NT2/D1 (cell line): ENCODE measurements at regions not wholly inside any gene's neighbourhood (a gene's known extent, or its start where the extent isn't known, plus 50 kb on each side); places are given as distances from the start of the nearest gene placed in this dataset.
A peak's percentile ranks its signal among the peaks of the same experiment; 100 is the strongest.

ENCODE experiments used
- DNase-seq: peaks from one replicate; pipeline ENCODE4 v3.0.0-alpha.2; 2011; ENCODE audit warnings: low read depth, low spot score
- H3K27me3 ChIP-seq: 2 replicates; pipeline ENCODE4 v1.6.0; 2011; ENCODE audit warnings: mild to moderate bottlenecking; ENCODE audit not compliant: insufficient read length, insufficient read depth
- H3K36me3 ChIP-seq: 2 replicates; pipeline ENCODE4 v1.6.1; 2011; ENCODE audit warnings: mild to moderate bottlenecking, low read length, mixed read lengths; ENCODE audit not compliant: insufficient read depth, insufficient read length
- H3K4me1 ChIP-seq: 2 replicates; pipeline ENCODE4 v1.5.1; 2011; ENCODE audit not compliant: insufficient read depth, insufficient read length
- H3K4me3 ChIP-seq: 2 replicates; pipeline ENCODE4 v1.5.1; 2011; ENCODE audit warnings: low read depth; ENCODE audit not compliant: insufficient read length
- H3K9ac ChIP-seq: 2 replicates; pipeline ENCODE4 v1.6.0; 2011; ENCODE audit warnings: low read depth; ENCODE audit not compliant: insufficient read length
- H3K9me3 ChIP-seq: 2 replicates; pipeline ENCODE4 v1.5.1; 2011; ENCODE audit warnings: mild to moderate bottlenecking, low read length; ENCODE audit not compliant: insufficient read depth
- SUZ12 ChIP-seq: IDR thresholded peaks from 2 replicates; pipeline ENCODE4 v1.6.1; 2011; ENCODE audit not compliant: insufficient read length, insufficient read depth; ENCODE audit errors: extremely low read depth
- YY1 ChIP-seq: IDR thresholded peaks from 2 replicates; pipeline ENCODE4 v1.6.1; 2011; ENCODE audit not compliant: insufficient read length, insufficient read depth
- ZNF274 ChIP-seq: IDR thresholded peaks from 2 replicates; pipeline ENCODE4 v1.6.1; 2011; ENCODE audit warnings: mild to moderate bottlenecking, low read depth, low read length

DNA sequence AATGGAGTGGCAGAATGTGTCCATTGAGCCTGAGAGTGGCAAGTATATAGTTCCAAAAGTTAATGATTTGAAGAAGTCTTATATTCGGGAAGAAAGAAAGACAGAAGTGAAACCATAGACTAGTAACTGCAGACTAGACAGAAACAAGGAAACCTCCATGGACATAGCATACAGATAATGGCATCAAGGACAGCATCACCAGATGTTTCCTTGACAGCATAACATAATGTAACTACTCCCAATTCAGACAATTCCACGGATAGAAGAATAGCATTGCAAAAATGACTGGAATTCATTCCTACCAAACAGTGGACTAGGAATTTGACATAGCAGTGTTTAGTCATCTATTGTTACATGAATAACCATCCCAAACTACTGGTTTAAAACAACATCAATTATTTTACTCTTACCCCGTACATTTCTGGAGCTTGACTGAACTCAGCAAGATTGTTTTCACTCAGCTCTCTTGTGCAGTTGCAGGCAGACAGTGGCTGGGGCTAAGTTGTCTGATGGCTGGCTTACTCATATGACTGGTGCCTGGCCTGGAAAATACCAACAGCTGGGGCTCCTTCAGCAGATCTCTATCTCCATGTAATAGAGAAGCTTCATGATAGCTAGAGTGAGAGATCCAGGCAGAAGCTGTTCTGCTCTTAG is 109.7 kb upstream of the GADL1 start:
- no peak for TF ChIP-seq SUZ12
- no peak for TF ChIP-seq YY1
- no peak for TF ChIP-seq ZNF274
- no peak for DNase-seq

GRCh38 chr3:31008994-31009393 is 114.5 kb upstream of the GADL1 start:
- H3K27me3 ChIP-seq = peaks cover 60% of the 10 kb centered on the region
- no peak for TF ChIP-seq SUZ12
- no peak for TF ChIP-seq YY1
- TF ChIP-seq ZNF274 = no peak
- no peak overlapping the region for H3K9ac ChIP-seq
- H3K9me3 ChIP-seq = peaks cover 36% of the 10 kb centered on the region
- DNase-seq = no peak
- H3K36me3 ChIP-seq = no peaks in the 10 kb centered on the region
- H3K4me3 ChIP-seq = no peak overlapping the region
- no peaks in the 10 kb centered on the region for H3K4me1 ChIP-seq

More for the DNA sequence above, 109.7 kb upstream of the GADL1 start:
- no peak overlapping the region for H3K9ac ChIP-seq
- H3K27me3 ChIP-seq = peaks cover 29% of the 10 kb centered on the region
- H3K36me3 ChIP-seq = no peaks in the 10 kb centered on the region
- peaks cover 26% of the 10 kb centered on the region for H3K9me3 ChIP-seq
- H3K4me3 ChIP-seq = no peak overlapping the region
- no peaks in the 10 kb centered on the region for H3K4me1 ChIP-seq

DNA sequence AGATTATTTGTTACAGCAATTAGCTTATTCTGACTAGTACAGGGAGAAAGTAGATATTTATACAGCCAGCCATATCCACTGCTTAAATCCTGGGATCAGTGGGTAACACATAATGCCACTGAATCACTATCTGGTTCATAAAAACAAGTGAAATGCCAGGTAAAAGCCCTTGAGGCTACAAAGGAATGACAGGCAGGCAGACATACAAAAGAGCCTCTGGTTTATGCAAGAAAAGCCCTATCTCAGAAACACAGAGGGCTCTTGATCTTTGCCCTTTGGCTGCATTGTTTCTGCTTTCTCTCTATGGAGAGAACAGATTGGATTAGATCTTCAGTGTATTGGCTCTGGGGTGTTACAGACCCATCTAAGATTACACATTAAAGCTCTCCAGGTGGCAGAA is 115.4 kb upstream of the GADL1 start:
- no peaks in the 10 kb centered on the region for H3K4me1 ChIP-seq
- H3K9me3 ChIP-seq = peaks cover 27% of the 10 kb centered on the region
- no peak overlapping the region for H3K4me3 ChIP-seq
- TF ChIP-seq ZNF274 = no peak
- TF ChIP-seq SUZ12 = no peak
- TF ChIP-seq YY1 = no peak
- H3K36me3 ChIP-seq = no peaks in the 10 kb centered on the region
- peaks cover 69% of the 10 kb centered on the region for H3K27me3 ChIP-seq
- no peak overlapping the region for H3K9ac ChIP-seq
- DNase-seq = peak; percentile 68

DNA sequence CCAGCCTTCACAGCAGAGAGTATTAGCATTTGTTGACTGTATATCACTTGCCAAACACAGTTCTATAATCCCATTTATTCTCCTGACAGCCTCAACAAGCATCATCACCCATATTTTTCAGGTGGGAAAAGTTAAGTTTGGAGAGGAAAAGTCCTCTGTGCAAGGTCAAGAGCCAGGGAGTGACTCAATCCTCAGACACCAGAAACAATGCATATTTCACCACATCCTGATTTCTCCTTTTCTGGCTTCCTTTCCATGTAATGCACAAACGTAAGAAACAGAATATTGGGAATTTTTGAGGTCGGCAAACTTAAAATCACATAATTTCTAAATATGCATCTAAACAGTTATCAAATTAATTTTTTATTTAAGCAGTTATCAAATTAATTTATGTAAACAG is 116.0 kb upstream of the GADL1 start:
- no peak for DNase-seq
- H3K4me3 ChIP-seq = no peak overlapping the region
- no peaks in the 10 kb centered on the region for H3K36me3 ChIP-seq
- H3K9me3 ChIP-seq = peaks cover 23% of the 10 kb centered on the region
- H3K9ac ChIP-seq = no peak overlapping the region
- H3K4me1 ChIP-seq = no peaks in the 10 kb centered on the region
- H3K27me3 ChIP-seq = peaks cover 75% of the 10 kb centered on the region
- no peak for TF ChIP-seq SUZ12
- TF ChIP-seq YY1 = no peak
- no peak for TF ChIP-seq ZNF274

DNA sequence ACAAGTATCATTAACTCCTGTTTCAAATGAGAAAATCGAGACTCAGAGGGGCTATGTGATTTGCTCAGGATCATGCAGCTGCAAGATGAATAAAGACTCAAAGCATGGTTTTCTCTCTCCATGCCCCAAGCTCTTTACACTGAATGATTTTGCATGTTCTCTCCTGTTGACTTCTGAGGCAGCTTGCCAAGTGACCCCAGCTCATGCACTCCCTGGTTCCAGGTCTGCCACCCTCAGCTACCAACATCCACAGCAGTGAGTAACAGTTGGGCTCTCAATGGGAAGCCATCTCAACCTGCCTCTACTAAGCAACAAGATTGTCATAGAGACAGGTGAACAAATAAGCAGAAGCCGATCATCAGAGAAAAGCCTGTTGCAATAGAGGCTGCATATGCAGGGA is 116.9 kb upstream of the GADL1 start:
- H3K9ac ChIP-seq = no peak overlapping the region
- H3K9me3 ChIP-seq = peaks cover 23% of the 10 kb centered on the region
- TF ChIP-seq ZNF274 (no peak), YY1 (no peak), SUZ12 (no peak)
- H3K27me3 ChIP-seq = peaks cover 76% of the 10 kb centered on the region
- no peaks in the 10 kb centered on the region for H3K36me3 ChIP-seq
- H3K4me1 ChIP-seq = no peaks in the 10 kb centered on the region
- no peak overlapping the region for H3K4me3 ChIP-seq
- DNase-seq = no peak

DNA sequence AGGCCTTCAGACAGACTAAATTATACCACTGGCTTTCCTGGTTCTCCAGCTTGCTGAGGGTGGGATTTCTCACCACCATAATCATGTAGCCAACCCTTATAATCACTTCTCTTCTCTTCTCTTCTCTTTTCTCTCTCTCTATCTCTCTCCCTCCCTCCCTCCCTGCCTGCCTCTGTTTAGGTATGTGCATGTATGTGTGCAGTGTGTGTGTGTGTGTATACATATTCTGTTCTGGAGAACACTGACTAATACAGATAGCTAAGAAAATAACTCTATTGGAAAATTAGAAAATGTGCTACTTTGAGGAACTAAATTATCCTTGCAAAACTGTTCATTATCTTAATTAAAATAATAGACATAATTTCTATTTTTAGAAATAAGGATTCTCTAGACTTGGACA is 118.6 kb upstream of the GADL1 start:
- H3K4me1 ChIP-seq = no peaks in the 10 kb centered on the region
- no peaks in the 10 kb centered on the region for H3K36me3 ChIP-seq
- H3K4me3 ChIP-seq = no peak overlapping the region
- H3K9me3 ChIP-seq = peaks cover 22% of the 10 kb centered on the region
- TF ChIP-seq YY1 = no peak
- no peak for TF ChIP-seq ZNF274
- TF ChIP-seq SUZ12 = no peak
- no peak for DNase-seq
- no peak overlapping the region for H3K9ac ChIP-seq
- peaks cover 72% of the 10 kb centered on the region for H3K27me3 ChIP-seq

DNA sequence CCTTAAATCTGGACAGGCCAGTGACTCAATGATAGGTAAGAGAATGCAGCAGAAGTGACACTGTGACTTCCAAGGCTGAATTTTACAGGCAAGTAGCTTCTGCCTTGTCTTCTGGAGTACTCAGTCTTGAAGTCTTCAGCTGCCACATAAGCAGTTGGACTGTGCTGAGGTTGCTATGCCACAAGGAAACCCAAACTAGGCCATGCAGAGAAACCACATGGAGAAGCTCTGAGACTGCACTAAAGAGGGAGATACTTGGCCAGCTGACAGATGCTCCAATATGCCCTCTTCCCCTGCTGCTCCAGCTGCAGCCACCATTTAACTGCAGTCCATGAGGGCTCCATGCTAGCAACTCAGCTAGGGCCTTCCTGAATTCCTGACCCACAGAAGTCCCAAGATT is 119.4 kb upstream of the GADL1 start:
- Histone ChIP-seq H3K9ac (no peak overlapping the region), H3K27me3 (peaks cover 68% of the 10 kb centered on the region), H3K36me3 (no peaks in the 10 kb centered on the region), H3K4me1 (no peaks in the 10 kb centered on the region), H3K4me3 (no peak overlapping the region), H3K9me3 (peaks cover 15% of the 10 kb centered on the region)
- TF ChIP-seq ZNF274 = no peak
- no peak for DNase-seq
